NCI-H524 treated with DMSO at 0.1 percent for 48 hours (cell line): ENCODE measurements at regions not wholly inside any gene's neighbourhood (a gene's known extent, or its start where the extent isn't known, plus 50 kb on each side); places are given as distances from the start of the nearest gene placed in this dataset.

Source experiments
- DNase-seq: peaks from one replicate; lab custom pipeline; 2025; lab: John Stamatoyannopoulos, UW

DNA sequence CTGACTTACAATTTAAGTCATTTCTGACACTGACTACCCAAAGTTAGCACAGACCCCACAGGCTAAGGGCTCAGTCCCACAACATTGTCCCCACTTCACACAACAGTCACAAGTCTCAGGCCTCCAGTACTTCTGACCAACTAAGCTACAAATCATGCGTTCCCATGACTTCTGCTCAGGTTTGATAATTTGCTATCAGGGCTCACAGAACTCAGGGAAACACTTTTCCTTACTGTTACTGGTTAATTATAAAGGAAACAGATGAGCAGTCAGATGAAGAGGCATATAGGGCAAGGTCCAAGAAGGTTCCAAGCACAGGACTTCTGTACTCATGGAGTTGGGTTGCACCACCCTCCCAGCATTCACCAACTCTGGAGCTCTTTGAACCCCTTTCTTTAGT is 151.2 kb upstream of the TNR start:
- no peak for DNase-seq

DNA sequence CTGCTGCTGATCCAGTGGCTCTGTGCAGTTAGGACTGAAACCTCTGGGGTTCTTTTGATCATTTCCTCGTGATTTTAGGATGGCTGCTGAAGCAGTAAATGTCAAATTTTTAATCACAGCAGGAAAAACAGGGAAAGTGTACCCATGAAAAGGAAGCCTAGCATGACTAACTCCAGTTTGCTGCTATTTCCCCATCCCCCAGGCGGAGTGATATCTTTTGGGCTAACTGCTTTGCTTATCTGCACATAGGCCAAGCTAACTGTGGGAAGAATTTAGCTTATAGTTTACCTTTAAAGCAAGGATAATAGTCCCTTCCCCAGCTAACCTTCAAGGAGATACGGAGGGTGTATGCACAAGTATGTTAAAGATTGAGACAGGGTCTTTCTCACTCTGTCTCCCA is 149.8 kb upstream of the TNR start:
- DNase-seq, result no peak

DNA sequence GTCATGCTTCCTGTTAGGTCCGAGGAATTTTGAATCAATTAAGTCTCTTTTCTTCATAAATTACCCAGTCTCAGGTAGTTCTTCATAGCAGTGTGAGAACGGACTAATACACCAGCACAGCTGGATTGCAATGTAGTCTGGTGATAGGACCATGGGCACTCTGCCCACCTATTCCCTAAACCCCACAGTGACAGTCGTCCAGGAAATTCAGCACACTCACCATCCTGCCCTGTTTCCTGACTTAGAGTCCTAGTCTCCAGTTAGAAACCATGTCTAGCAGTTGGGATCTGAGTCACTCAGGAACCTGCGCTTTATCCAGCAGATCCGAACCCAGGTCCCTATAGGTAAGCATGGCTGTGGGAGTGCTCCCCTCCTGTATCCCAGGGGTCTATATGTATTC is 149.3 kb upstream of the TNR start:
- no peak for DNase-seq

GRCh38 chr1:175891783-175892309 is 148.5 kb upstream of the TNR start:
- no peak for DNase-seq

DNA sequence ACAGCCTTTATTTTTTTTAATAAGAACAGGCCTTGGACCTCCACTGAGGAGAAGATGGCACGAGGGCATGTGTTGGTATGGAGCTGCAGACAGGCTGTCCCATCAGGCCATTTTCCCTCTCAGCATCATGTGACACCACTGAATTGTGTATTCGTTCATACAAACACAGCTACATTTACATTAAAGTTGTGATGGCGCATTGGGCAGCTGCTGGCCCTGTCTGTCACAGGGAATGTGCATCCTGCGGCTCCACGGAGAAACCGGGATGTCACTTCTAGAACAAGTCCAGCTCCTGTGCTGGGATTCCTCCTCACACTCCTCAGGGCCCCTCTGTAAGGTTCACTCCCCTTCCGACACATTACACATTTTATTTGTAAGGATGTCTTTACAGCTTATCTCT is 147.6 kb upstream of the TNR start:
- DNase-seq, result no peak

GRCh38 chr1:175889848-175890247 is 146.5 kb upstream of the TNR start:
- DNase-seq, result no peak

- no peak for DNase-seq
Observed at GRCh38 chr1:175888996-175889395, 145.6 kb upstream of the TNR start.

DNA sequence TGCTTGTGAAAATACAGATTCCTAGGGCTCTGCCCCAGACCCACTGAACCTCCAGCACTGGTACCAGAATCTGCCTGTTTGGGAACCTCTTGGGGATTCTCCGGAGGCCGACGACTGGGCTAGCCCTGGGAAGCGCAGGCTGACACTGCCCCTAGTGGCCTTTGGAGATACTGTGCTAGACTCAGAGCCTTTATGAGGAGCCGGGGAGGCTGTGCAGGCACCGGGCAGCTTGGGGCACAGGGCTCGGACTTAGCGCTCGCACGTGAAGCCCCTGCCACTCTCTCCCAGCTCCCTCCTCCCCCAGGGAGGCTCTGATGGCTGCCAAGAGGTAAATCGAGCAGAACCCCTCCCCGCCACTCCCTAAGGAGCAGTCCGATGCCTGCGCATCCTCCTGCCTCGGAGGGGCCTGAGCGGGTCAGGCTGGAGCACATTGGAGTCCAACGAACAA is 144.6 kb upstream of the TNR start:
- DNase-seq, result no peak

DNA sequence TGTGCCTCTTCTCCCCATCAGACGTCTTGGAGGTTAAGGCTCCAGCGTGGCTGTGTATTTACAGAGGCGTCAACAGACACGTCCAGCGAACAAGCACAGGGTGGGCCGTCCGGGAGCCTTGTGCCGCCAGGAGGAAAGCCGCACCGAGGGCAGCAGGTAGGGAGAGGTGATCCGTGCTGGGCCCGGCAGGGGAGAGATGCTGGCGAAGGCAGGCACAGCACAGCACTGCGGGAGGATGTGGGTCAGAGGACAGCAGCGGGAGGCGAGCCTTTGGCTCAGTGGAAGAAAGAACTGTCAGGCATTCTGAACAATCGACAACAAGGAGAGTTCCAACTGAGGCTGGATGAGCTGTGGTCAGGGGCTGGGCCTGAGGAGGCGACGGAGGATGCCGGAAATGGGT is 144.1 kb upstream of the TNR start:
- DNase-seq, result no peak

GRCh38 chr1:175885326-175885725 is 141.9 kb upstream of the TNR start:
- no peak for DNase-seq

GRCh38 chr1:175884369-175884768 is 141.0 kb upstream of the TNR start:
- no peak for DNase-seq

DNA sequence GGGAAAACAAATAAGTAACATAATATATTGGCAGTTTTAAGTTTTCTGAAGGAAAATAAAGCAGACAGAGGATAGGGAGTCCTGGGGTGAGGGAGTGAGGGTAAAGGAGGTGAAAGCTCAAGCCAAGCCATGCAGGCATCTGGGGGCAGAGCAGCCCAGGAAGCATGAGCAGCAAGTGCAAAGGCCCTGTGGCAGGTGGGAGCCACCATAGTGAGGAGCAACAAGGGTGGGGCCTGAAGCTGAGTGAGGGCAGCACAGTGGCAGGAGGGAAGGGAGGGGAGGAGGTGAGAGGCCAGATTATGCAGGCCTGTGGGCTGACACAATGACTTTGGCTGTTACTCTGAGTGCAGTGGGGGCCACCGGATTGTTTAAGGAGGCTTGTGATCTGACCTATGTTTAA is 138.8 kb upstream of the TNR start:
- no peak for DNase-seq

GRCh38 chr1:175881246-175881976 is 138.0 kb upstream of the TNR start:
- DNase-seq, result no peak

- no peak for DNase-seq
Observed at GRCh38 chr1:175878775-175879174, 135.4 kb upstream of the TNR start.

GRCh38 chr1:175877939-175878737 is 134.7 kb upstream of the TNR start:
- no peak for DNase-seq

DNA sequence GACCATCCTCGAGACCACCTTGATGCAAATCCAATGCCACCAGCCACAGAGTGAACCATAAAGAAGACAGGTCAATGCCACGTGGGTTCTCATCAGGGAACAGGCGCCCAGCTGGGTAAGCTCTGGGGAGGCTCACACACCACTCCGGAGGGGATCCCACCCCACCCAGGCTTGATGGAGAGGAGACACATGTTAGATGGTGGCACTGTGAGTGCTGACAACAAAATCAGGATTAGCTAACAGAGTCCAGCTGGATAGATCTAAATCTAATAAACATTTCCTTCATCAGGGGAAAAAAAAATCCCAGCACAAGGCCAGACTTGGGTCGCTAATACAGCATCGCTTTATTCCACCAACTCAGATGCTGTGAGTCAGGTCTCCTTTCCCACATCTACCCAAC is 132.2 kb upstream of the TNR start:
- no peak for DNase-seq

- no peak for DNase-seq
Observed at GRCh38 chr1:175874081-175874480, 130.7 kb upstream of the TNR start.

GRCh38 chr1:175873290-175873935 is 130.0 kb upstream of the TNR start:
- DNase-seq, result no peak

DNA sequence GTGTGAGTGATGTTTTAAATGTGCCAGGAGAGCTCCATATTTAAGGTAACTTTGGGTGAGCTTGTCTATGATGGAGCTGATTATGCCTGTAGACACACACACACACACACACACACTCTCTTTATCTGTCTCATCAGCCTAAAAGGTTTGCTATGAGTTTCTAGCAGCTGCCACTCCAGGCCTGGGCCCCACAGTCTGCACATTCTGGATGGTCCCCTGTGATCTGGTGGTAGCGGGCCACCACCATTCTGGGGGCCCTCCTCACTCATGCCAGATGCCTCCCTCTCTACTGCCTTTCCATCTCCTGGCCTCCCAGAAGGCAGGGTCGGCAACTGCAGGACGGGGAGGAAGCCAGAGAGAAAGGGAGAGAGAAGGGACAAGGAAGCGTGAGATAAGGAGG is 129.2 kb upstream of the TNR start:
- DNase-seq, result no peak

DNA sequence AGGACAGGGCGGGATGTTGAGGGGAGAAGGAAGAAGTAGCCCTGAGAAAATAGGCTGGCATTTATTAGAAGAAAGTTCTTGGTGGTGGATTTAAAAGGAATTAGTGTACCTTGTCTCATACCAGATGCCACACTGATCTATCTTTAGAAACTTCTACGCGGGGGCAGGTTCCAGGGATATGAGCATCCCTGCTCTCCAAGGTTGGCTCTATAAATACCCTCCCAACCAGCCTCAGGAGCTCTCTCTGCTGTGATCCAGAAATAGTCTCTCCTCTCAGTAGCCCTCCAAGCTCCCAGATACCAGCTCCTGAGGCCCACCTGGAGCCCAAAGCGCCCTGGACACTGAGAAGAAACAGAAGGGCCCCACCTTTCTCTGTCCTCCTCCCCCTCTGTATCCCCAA is 128.3 kb upstream of the TNR start:
- DNase-seq, result no peak

DNA sequence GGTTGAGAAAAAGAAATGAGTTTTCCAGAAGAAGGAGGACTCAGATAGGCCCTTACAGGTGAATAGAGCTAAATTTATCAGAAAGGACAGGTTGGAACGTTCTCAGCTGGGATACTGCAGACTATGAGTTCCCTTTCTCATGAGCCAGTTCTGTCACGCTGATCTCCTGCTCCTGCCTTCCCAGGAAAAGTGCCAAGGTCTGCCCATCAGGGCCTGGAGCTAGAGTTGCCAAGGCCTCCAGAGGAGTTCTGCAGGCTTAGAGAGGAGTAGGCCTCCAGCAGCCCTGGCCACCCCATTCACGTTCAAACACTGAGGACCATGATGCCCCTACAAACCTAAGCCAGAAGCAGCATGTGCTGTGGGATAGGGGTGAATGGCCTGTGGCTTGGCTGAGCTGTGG is 126.8 kb upstream of the TNR start:
- no peak for DNase-seq

DNA sequence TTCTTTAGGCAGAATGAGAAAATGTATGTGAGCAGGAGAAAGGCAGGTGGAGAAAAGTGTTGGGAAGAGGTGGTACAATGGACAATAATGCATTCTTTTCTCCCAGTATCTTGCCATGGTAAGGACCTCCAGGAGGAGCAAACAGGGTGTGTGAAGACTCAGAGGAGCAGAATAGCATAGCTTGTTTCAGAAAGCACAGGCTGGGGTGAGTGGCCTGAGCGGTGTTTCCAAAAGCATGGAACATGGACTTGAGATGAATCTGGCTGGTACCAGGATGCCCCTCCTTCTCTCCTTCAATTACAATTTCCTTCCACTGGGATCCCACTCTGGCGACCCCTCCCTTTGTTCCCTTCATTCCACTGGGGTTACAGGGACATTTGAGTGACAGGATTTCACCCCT is 123.4 kb upstream of the TNR start:
- no peak for DNase-seq
